ENCODE measurements at regions not wholly inside any gene's neighbourhood (a gene's known extent, or its start where the extent isn't known, plus 50 kb on each side); places are given as distances from the start of the nearest gene placed in this dataset.

GRCh38 chr14:51595881-51596455 is 55.7 kb upstream of the FRMD6 start:
- TF ChIP-seq CTCF (IDR thresholded peaks at IDR 0.05; ENCODE audit: borderline replicate concordance, extremely low read depth, low read length, poor library complexity, severe bottlenecking) (no peak), EZH2 (IDR thresholded peaks at IDR 0.05; ENCODE audit: borderline replicate concordance, low read depth, low read length, severe bottlenecking) (no peak)
